HCT116 (cell line): ENCODE measurements at regions not wholly inside any gene's neighbourhood (a gene's known extent, or its start where the extent isn't known, plus 50 kb on each side); places are given as distances from the start of the nearest gene placed in this dataset.

Experiments
- ATAC-seq: fragments of 200-7000 bp; cut with Tn5 transposase; 2 replicates; pipeline ENCODE4 v1.9.1; 2020; ENCODE audit warnings: mild to moderate bottlenecking, moderate library complexity
- BruUV-seq: library from RNA; stranded (reverse); fragments of 400-500 nt; replicated peaks from 2 replicates; lab custom pipeline; 2021; lab: Mats Ljungman, UMichigan
- CTCF ChIA-PET: fragments of 300-600 bp; sonication (Branson Sonifier 250); formaldehyde crosslinking; loops from one replicate; lab custom pipeline; 2021; ENCODE audit warnings: antibody characterized with exemption; lab: Charles Lee
- POLR2A ChIA-PET: fragments of 300-600, 350-600 bp; sonication (Branson Sonifier 250); formaldehyde crosslinking; loops from one replicate; lab custom pipeline; 2021; ENCODE audit warnings: antibody characterized with exemption; lab: Charles Lee
- RAD21 ChIA-PET, 2 experiments: fragments of 300-600 bp; sonication (Branson Sonifier 250); formaldehyde crosslinking; loops; one replicate each; lab custom pipeline; 2023; ENCODE audit warnings: low total read pairs in 2 of 2; ENCODE audit not compliant: uncharacterized antibody in 2 of 2, unreplicated experiment in 2 of 2, low non-redundant PET in 1 of 2; lab: Charles Lee
- DNase-seq: peaks from one replicate; pipeline ENCODE4 v3.0.0-alpha.2; 2010; ENCODE audit warnings: low read depth, low spot score
- H2AFZ ChIP-seq: fragments of 200-600 bp; shearing (Covaris generic), sonication (generic); 2 replicates; pipeline ENCODE4 v1.6.1; 2017; ENCODE audit warnings: low read depth, mixed run types, mixed read lengths, antibody characterized with exemption, low read length; ENCODE audit not compliant: poor library complexity, severe bottlenecking
- H3K27ac ChIP-seq: 2 replicates; pipeline ENCODE4 v1.5.1; 2012; ENCODE audit warnings: low read depth, low read length
- H3K27me3 ChIP-seq: fragments of 200-600 bp; sonication (generic); 2 replicates; pipeline ENCODE4 v1.6.1; 2016; ENCODE audit warnings: mixed run types, low read length, mixed read lengths; ENCODE audit not compliant: insufficient read depth
- H3K36me3 ChIP-seq, 2 experiments: fragments of 200-500 bp in 1 of 2; fragments of 200-600 bp in 1 of 2; sonication (Bioruptor generic) in 1 of 2; sonication (generic) in 1 of 2; 2 replicates each; pipeline versions ENCODE4 v1.5.1 to v1.6.1; 2014 to 2016; ENCODE audit warnings: low read length in 2 of 2, inconsistent platforms in 1 of 2, mixed read lengths in 1 of 2, mixed run types in 1 of 2; ENCODE audit not compliant: insufficient read depth in 2 of 2, control insufficient read depth in 1 of 2
- H3K4me1 ChIP-seq, 2 experiments: fragments of 200-600 bp in 1 of 2; sonication (generic) in 1 of 2; 2 replicates each; pipeline versions ENCODE4 v1.5.1 to v1.6.1; 2012 to 2017; ENCODE audit warnings: low read length in 2 of 2, inconsistent platforms in 1 of 2, mild to moderate bottlenecking in 1 of 2, mixed read lengths in 1 of 2, mixed run types in 1 of 2, moderate library complexity in 1 of 2; ENCODE audit not compliant: insufficient read depth in 2 of 2, control insufficient read depth in 1 of 2
- H3K4me2 ChIP-seq: fragments of 200-600 bp; sonication (generic); 2 replicates; pipeline ENCODE4 v1.6.1; 2017; ENCODE audit warnings: mixed run types, low read length, mixed read lengths
- H3K4me3 ChIP-seq, 2 experiments: fragments of 200-600 bp in 1 of 2; sonication (generic) in 1 of 2; replicated peaks in 1 of 2; 2 replicates each; pipeline ENCODE4 v1.5.1; 2011 to 2016; ENCODE audit warnings: low read length in 2 of 2, control low read depth in 1 of 2, low read depth in 1 of 2, mild to moderate bottlenecking in 1 of 2, mixed read lengths in 1 of 2, mixed run types in 1 of 2
- H3K79me2 ChIP-seq: fragments of 200-600 bp; sonication (generic); 2 replicates; pipeline ENCODE4 v1.6.1; 2017; ENCODE audit warnings: mild to moderate bottlenecking, mixed run types, low read length, moderate library complexity, mixed read lengths; ENCODE audit not compliant: insufficient read depth
- H3K9ac ChIP-seq: fragments of 200-600 bp; sonication (generic); 2 replicates; pipeline ENCODE4 v1.6.1; 2016; ENCODE audit warnings: low read length, mixed read lengths
- H3K9me2 ChIP-seq: fragments of 200-600 bp; sonication (generic), shearing (Covaris generic); 2 replicates; pipeline ENCODE4 v1.6.1; 2017; ENCODE audit warnings: mixed run types, mild to moderate bottlenecking, moderate library complexity; ENCODE audit not compliant: insufficient read depth
- H3K9me3 ChIP-seq, 2 experiments: fragments of 200-500 bp in 1 of 2; fragments of 200-600 bp in 1 of 2; sonication (Bioruptor generic) in 1 of 2; sonication (generic) in 1 of 2; 2 replicates each; pipeline ENCODE4 v1.6.1; 2014 to 2017; ENCODE audit warnings: low read length in 2 of 2, mixed read lengths in 2 of 2, inconsistent platforms in 1 of 2, low read depth in 1 of 2, mild to moderate bottlenecking in 1 of 2, mixed run types in 1 of 2, moderate library complexity in 1 of 2; ENCODE audit not compliant: control insufficient read depth in 1 of 2, insufficient read depth in 1 of 2
- H4K20me1 ChIP-seq: fragments of 200-600 bp; sonication (generic), shearing (Covaris generic); 2 replicates; pipeline ENCODE4 v1.6.1; 2017; ENCODE audit warnings: mixed run types, mild to moderate bottlenecking, moderate library complexity; ENCODE audit not compliant: insufficient read depth
- CBX3 ChIP-seq: IDR thresholded peaks from 2 replicates; pipeline ENCODE4 v1.6.1; 2012; ENCODE audit warnings: low read depth
- CEBPB ChIP-seq: IDR thresholded peaks from 2 replicates; pipeline ENCODE4 v1.6.1; 2012; ENCODE audit warnings: low read depth
- EGR1 ChIP-seq: IDR thresholded peaks from 2 replicates; pipeline ENCODE4 v1.6.1; 2012; ENCODE audit warnings: low read depth
- EZH2 ChIP-seq: fragments of 200-600 bp; sonication (generic); IDR thresholded peaks from 2 replicates; pipeline ENCODE4 v1.6.1; 2017; ENCODE audit warnings: antibody characterized with exemption, mixed run types
- FOSL1 ChIP-seq: IDR thresholded peaks from 2 replicates; pipeline ENCODE4 v1.6.1; 2012; ENCODE audit warnings: low read depth
- JUND ChIP-seq: IDR thresholded peaks from 2 replicates; pipeline ENCODE4 v1.6.1; 2012
- RAD21 ChIP-seq: IDR thresholded peaks from 2 replicates; pipeline ENCODE4 v1.6.1; 2012; ENCODE audit warnings: low read depth, mild to moderate bottlenecking
- SP1 ChIP-seq: IDR thresholded peaks from 2 replicates; pipeline ENCODE4 v1.6.1; 2012; ENCODE audit warnings: low read depth
- YY1 ChIP-seq: IDR thresholded peaks from 2 replicates; pipeline ENCODE4 v1.6.1; 2011; ENCODE audit warnings: low read length, low read depth, moderate library complexity, mild to moderate bottlenecking; ENCODE audit not compliant: insufficient replicate concordance; ENCODE audit errors: extremely low read depth
- ZFX ChIP-seq: fragments of 450-650 bp; IDR thresholded peaks from 2 replicates; pipeline ENCODE4 v1.6.1; 2017
- intact Hi-C: fragments of 100-400 bp; cut with micrococcal nuclease; formaldehyde crosslinking; loops from 2 replicates; pipeline ENCODE4 v1.10.0; 2022
- TF ChIP-seq, protein P1 (sequence below): IDR thresholded peaks from 2 replicates; pipeline ENCODE4 v1.6.1; 2012; ENCODE audit warnings: low read depth

DNA sequence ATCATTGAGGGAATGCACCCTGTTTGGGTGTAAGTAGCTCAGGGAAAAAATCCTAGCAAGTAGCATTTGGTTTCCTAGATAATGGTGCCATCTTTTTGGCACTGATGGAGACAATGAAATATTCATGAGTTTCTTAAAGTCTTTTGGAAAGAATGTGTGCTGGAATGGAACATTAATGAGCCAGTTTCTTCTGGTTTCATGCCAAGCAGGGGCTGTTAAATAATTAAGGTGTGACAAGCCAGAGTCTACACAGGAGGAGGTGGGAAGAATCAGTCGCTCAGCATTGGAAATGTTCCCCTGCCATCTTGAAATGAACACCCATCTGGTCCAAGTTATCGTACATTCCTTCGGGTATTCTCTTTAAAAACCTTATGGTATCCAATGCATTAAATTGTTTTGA is 457.3 kb downstream of the RIT2 start (continued):
- TF ChIP-seq RAD21 (no peak), CEBPB (no peak)

DNA sequence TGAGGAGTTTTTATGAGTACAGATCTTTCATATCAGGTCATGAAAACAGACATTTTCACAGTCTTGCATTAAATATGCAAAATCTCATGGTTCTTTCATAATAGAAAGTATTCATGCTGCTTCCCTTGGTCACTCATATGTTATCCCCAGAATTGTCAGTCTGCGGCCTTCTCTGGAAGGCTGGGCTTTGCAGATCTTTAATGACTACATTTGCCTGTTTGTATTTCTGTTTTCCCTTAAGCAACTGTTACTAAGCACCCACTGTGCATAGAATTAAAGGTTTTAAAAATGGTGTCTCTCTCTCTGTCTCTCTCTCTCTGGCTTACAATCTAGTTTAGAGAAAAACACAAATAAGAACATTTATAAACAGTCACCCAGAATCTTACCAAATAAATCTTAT is 456.3 kb downstream of the RIT2 start:
- POLR2A ChIA-PET, result no interaction called here

DNA sequence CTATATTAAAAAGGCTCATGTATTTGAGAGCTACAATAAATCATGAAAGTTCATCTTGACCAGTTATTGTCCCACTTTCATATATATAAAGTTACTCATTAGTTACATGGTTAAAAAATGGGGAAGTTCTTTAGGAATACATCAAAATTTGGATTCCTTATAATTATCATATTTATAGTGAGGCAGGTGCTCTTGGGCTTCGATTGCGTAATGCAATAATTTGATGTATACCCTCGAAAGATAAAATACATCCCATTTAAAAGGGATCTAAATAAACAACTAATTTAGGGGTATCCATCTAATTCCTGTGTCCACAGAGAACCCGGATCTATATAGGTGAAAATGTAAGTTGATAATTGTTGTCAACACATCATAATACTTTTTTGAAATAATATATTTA is 444.6 kb downstream of the RIT2 start:
- intact Hi-C loops, result no loop called here
- no peak overlapping the region for H2AFZ ChIP-seq
- TF ChIP-seq JUND (no peak), ZFX (no peak), SP1 (no peak)
- TF ChIP-seq, protein P1, sequence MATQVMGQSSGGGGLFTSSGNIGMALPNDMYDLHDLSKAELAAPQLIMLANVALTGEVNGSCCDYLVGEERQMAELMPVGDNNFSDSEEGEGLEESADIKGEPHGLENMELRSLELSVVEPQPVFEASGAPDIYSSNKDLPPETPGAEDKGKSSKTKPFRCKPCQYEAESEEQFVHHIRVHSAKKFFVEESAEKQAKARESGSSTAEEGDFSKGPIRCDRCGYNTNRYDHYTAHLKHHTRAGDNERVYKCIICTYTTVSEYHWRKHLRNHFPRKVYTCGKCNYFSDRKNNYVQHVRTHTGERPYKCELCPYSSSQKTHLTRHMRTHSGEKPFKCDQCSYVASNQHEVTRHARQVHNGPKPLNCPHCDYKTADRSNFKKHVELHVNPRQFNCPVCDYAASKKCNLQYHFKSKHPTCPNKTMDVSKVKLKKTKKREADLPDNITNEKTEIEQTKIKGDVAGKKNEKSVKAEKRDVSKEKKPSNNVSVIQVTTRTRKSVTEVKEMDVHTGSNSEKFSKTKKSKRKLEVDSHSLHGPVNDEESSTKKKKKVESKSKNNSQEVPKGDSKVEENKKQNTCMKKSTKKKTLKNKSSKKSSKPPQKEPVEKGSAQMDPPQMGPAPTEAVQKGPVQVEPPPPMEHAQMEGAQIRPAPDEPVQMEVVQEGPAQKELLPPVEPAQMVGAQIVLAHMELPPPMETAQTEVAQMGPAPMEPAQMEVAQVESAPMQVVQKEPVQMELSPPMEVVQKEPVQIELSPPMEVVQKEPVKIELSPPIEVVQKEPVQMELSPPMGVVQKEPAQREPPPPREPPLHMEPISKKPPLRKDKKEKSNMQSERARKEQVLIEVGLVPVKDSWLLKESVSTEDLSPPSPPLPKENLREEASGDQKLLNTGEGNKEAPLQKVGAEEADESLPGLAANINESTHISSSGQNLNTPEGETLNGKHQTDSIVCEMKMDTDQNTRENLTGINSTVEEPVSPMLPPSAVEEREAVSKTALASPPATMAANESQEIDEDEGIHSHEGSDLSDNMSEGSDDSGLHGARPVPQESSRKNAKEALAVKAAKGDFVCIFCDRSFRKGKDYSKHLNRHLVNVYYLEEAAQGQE, result no peak

More for the DNA sequence above, 456.3 kb downstream of the RIT2 start:
- H3K36me3 ChIP-seq, result no peaks in the 10 kb centered on the region
- no peak overlapping the region for H3K9ac ChIP-seq
- TF ChIP-seq CBX3 (no peak), YY1 (no peak), RAD21 (no peak), FOSL1 (no peak), EZH2 (no peak), JUND (no peak), EGR1 (no peak)
- no peaks in the 10 kb centered on the region for H3K27me3 ChIP-seq
- intact Hi-C loops, result no loop called here
- ChIA-PET RAD21 (no interaction called here), CTCF (no interaction called here)
- H3K79me2 ChIP-seq, result no peaks in the 10 kb centered on the region
- BruUV-seq, result no TSS peak
- no peaks in the 10 kb centered on the region for H4K20me1 ChIP-seq
- no peaks in the 10 kb centered on the region for H3K4me1 ChIP-seq
- no peak overlapping the region for H3K27ac ChIP-seq
- H3K4me3 ChIP-seq, result no peak overlapping the region
- ATAC-seq, result no peak
- H2AFZ ChIP-seq, result no peak overlapping the region
- no peaks in the 10 kb centered on the region for H3K9me2 ChIP-seq
- H3K4me2 ChIP-seq, result no peak overlapping the region
- H3K9me3 ChIP-seq, result peaks cover 0 to 9% of the 10 kb centered on the region in 2 experiments; a peak in 2 of 4 replicates
- no peak for DNase-seq

More for the DNA sequence above, 444.6 kb downstream of the RIT2 start:
- Histone ChIP-seq H3K9me2 (no peaks in the 10 kb centered on the region), H3K36me3 (no peaks in the 10 kb centered on the region), H3K4me1 (no peaks in the 10 kb centered on the region), H3K9ac (no peak overlapping the region), H3K4me2 (no peak overlapping the region), H3K79me2 (no peaks in the 10 kb centered on the region), H4K20me1 (no peaks in the 10 kb centered on the region), H3K9me3 (peaks cover 9 to 27% of the 10 kb centered on the region in 2 experiments; a peak in 3 of 4 replicates), H3K27ac (no peak overlapping the region), H3K27me3 (no peaks in the 10 kb centered on the region), H3K4me3 (no peak overlapping the region)
- BruUV-seq, result no TSS peak
- ChIA-PET RAD21 (no interaction called here), CTCF (no interaction called here), POLR2A (no interaction called here)
- DNase-seq, result no peak
- no peak for ATAC-seq
